A673 (cell line): ENCODE measurements at regions not wholly inside any gene's neighbourhood (a gene's known extent, or its start where the extent isn't known, plus 50 kb on each side); places are given as distances from the start of the nearest gene placed in this dataset.

Source experiments
- CTCF ChIP-seq: fragments of 300-800, 200-600 bp; sonication (generic); conservative IDR thresholded peaks from 2 replicates; pipeline ENCODE4 v1.5.1; 2017; ENCODE audit warnings: low read depth, mild to moderate bottlenecking, antibody characterized with exemption, low read length, moderate library complexity, mixed read lengths
- EZH2 ChIP-seq: fragments of 200-600 bp; sonication (generic); IDR thresholded peaks from 2 replicates; pipeline ENCODE4 v1.6.1; 2017; ENCODE audit warnings: borderline replicate concordance, low read depth, mild to moderate bottlenecking, mixed read lengths, antibody characterized with exemption, low read length; ENCODE audit not compliant: poor library complexity, severe bottlenecking

DNA sequence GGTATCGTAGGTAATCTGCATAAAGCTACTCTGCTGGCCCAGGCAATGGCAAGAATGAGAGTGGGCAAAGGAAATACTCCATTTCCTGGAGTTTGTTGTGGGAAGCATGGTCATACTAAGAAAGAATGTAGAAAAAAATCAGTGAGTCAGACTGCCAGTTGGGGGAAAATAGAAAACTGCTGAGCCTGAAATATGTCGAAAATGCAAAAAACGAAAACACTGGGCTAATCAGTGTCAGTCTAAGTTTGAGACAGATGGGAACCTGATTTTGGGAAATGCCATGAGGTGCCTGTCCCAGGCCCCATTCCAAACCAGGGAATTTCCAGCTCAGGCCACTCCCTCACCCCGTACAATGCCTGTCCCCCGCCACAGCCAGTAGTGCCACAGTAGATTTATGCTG lies 150.0 kb downstream of the ZNF33B start:
- TF ChIP-seq CTCF = no peak
- no peak for TF ChIP-seq EZH2
